ENCODE measurements at regions not wholly inside any gene's neighbourhood (a gene's known extent, or its start where the extent isn't known, plus 50 kb on each side); places are given as distances from the start of the nearest gene placed in this dataset.

- peaks cover 0 to 11% (median 0%) of the 10 kb centered on the region in 12 donors for H3K9me3 ChIP-seq
- no peak for TF ChIP-seq POLR2A (IDR thresholded peaks at IDR 0.05)
- TF ChIP-seq, protein P1, sequence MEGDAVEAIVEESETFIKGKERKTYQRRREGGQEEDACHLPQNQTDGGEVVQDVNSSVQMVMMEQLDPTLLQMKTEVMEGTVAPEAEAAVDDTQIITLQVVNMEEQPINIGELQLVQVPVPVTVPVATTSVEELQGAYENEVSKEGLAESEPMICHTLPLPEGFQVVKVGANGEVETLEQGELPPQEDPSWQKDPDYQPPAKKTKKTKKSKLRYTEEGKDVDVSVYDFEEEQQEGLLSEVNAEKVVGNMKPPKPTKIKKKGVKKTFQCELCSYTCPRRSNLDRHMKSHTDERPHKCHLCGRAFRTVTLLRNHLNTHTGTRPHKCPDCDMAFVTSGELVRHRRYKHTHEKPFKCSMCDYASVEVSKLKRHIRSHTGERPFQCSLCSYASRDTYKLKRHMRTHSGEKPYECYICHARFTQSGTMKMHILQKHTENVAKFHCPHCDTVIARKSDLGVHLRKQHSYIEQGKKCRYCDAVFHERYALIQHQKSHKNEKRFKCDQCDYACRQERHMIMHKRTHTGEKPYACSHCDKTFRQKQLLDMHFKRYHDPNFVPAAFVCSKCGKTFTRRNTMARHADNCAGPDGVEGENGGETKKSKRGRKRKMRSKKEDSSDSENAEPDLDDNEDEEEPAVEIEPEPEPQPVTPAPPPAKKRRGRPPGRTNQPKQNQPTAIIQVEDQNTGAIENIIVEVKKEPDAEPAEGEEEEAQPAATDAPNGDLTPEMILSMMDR (IDR thresholded peaks at IDR 0.05) = no peak
- ATAC-seq (peak in 1 of 4 donors; percentile 31), DNase-seq (no peak)
- no peak overlapping the region for H3K27ac ChIP-seq
- H3K4me3 ChIP-seq = no peak overlapping the region
- H3K36me3 ChIP-seq = no peaks in the 10 kb centered on the region
- WGBS, 4 donors = 88 to 98% (median 92%) methylated on average over 2 to 4 of the region's 4 CpGs
- intact Hi-C loops (cut with DNase I) = no loop called here
- no peaks in the 10 kb centered on the region for H3K4me1 ChIP-seq
- no peaks in the 10 kb centered on the region for H3K27me3 ChIP-seq
Observed at GRCh38 chr1:226495716-226496115, 52.8 kb upstream of the STUM start.

DNA sequence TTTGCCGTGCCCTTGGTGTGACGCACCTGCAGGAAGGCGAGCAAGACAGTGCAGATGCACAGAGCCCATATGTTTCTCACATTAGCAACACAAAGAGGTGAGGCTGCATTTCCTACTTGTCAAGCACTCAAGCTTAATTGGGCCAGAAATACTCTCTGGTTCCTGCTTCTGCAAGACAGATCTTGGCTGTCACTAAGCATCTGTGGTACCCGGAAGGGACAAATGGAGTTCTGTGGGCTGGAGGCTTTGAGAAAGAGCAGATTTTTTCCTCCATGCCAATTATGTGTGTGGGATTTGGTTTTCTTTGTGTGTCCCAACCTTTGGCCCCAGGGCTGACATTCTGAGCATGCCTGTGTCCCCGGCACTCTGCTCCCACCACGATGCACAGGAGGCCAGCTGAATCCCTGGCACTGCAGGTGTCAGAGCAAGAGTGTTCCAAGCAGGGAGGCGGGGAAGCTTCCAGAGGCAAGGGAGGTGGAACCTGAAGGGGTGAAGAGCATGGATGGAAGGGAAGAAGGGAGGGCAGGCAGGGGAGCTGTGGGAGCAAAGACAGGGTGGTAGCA, 52.0 kb upstream of the STUM start:
- Histone ChIP-seq H3K4me1 (no peaks in the 10 kb centered on the region), H3K36me3 (no peaks in the 10 kb centered on the region), H3K27me3 (no peaks in the 10 kb centered on the region), H3K27ac (no peak overlapping the region), H3K9me3 (peaks cover 0 to 13% (median 0%) of the 10 kb centered on the region in 12 donors), H3K4me3 (no peak overlapping the region)
- TF ChIP-seq POLR2A (IDR thresholded peaks at IDR 0.05) = no peak
- TF ChIP-seq, protein P1 (IDR thresholded peaks at IDR 0.05) = no peak
- intact Hi-C loops (cut with DNase I) = no loop called here
- 64 to 68% (median 67%) methylated on average over 5 to 7 of the region's 7 CpGs for whole genome bisulfite sequencing, 4 donors
- DNase-seq (no peak), ATAC-seq (no peak)

GRCh38 chr1:226497276-226497833, 51.2 kb upstream of the STUM start:
- H3K27me3 ChIP-seq = no peaks in the 10 kb centered on the region
- no peak overlapping the region for H3K27ac ChIP-seq
- no peak overlapping the region for H3K4me3 ChIP-seq
- 90 to 98% (median 96%) methylated on average over 5 of the region's 5 CpGs for WGBS, 4 donors
- ATAC-seq (no peak), DNase-seq (no peak)
- no peaks in the 10 kb centered on the region for H3K36me3 ChIP-seq
- no peaks in the 10 kb centered on the region for H3K4me1 ChIP-seq
- H3K9me3 ChIP-seq = peaks cover 0 to 13% (median 0%) of the 10 kb centered on the region in 12 donors
- TF ChIP-seq, protein P1 (IDR thresholded peaks at IDR 0.05) = no peak
- no peak for TF ChIP-seq POLR2A (IDR thresholded peaks at IDR 0.05)
- intact Hi-C loops (cut with DNase I) = no loop called here

DNA sequence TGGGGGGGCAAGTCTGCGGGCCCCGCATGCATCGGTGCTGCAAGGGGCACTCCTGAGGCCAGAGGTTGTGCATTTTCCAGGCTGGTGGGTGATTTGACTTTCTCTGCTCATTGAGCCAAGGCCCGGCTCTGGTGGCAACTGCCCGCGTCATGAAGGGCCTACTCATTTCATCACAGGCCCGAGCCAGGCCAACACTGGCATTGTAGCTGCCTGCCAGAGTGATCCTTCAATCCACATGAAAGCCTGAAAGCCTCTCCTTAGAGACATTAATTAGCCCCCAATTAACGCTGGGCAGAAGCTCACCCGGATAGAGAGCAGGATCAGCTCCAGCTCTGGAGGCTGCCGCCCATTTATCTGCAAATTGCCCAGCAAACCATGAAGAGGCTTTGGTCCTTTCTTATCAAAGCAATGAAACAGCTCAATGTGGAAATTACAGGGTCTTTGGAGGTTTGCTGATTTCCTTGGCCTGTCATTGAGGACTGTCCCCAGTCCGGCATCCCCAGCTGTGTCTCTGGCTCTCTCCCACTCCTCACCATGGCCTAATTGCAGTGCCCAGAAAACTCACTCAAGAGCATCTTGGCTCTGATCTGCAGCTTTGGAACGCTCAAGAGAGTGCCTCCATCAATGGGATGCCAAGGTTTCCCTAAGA, 50.4 kb upstream of the STUM start:
- no peak overlapping the region for H3K4me3 ChIP-seq
- 87 to 90% (median 89%) methylated on average over 9 to 12 of the region's 12 CpGs for WGBS, 4 donors
- H3K36me3 ChIP-seq = no peaks in the 10 kb centered on the region
- ATAC-seq (no peak), DNase-seq (no peak)
- H3K9me3 ChIP-seq = peaks cover 0 to 13% (median 0%) of the 10 kb centered on the region in 12 donors
- intact Hi-C loops (cut with DNase I) = no loop called here
- no peaks in the 10 kb centered on the region for H3K27me3 ChIP-seq
- H3K4me1 ChIP-seq = no peaks in the 10 kb centered on the region
- TF ChIP-seq, protein P1 (IDR thresholded peaks at IDR 0.05) = no peak
- TF ChIP-seq POLR2A (IDR thresholded peaks at IDR 0.05) = no peak
- no peak overlapping the region for H3K27ac ChIP-seq

Data from heart left ventricle (tissue), 16 donors.